H9 (cell line): ENCODE measurements at regions not wholly inside any gene's neighbourhood (a gene's known extent, or its start where the extent isn't known, plus 50 kb on each side); places are given as distances from the start of the nearest gene placed in this dataset.
A peak's percentile ranks its signal among the peaks of the same experiment; 100 is the strongest.

ENCODE experiments used
- DNase-seq: peaks from one replicate; pipeline ENCODE4 v3.0.0-alpha.2; 2017
- H2AFZ ChIP-seq: one replicate; pipeline ENCODE4 v1.6.1; 2013; ENCODE audit warnings: mild to moderate bottlenecking, low read length, control low read depth, moderate library complexity
- H2AK5ac ChIP-seq: 2 replicates; pipeline ENCODE4 v1.6.1; 2013; ENCODE audit warnings: low read length, control low read depth, mixed read lengths; ENCODE audit not compliant: insufficient read length
- H2BK120ac ChIP-seq: one replicate; pipeline ENCODE4 v1.6.1; 2013; ENCODE audit warnings: low read depth, mild to moderate bottlenecking, low read length, control low read depth, inconsistent platforms; ENCODE audit not compliant: poor library complexity, severe bottlenecking
- H2BK12ac ChIP-seq: 2 replicates; pipeline ENCODE4 v1.6.1; 2013; ENCODE audit warnings: low read length, control low read depth, mixed read lengths, low read depth; ENCODE audit not compliant: insufficient read length
- H2BK15ac ChIP-seq: 2 replicates; pipeline ENCODE4 v1.6.1; 2013; ENCODE audit warnings: low read depth, low read length, control low read depth
- H2BK20ac ChIP-seq: one replicate; pipeline ENCODE4 v1.6.1; 2013; ENCODE audit warnings: low read depth, mild to moderate bottlenecking, low read length, control low read depth, inconsistent platforms; ENCODE audit not compliant: poor library complexity, severe bottlenecking
- H2BK5ac ChIP-seq: 2 replicates; pipeline ENCODE4 v1.6.1; 2013; ENCODE audit warnings: low read length, control low read depth, mixed read lengths; ENCODE audit not compliant: insufficient read length
- H3K14ac ChIP-seq: 2 replicates; pipeline ENCODE4 v1.6.1; 2013; ENCODE audit warnings: low read length, control low read depth; ENCODE audit not compliant: insufficient read depth
- H3K18ac ChIP-seq: 2 replicates; pipeline ENCODE4 v1.6.1; 2013; ENCODE audit warnings: low read depth, mild to moderate bottlenecking, mixed read lengths, low read length, control low read depth; ENCODE audit not compliant: insufficient read length
- H3K23ac ChIP-seq: 2 replicates; pipeline ENCODE4 v1.6.1; 2013; ENCODE audit warnings: low read length, control low read depth, mixed read lengths, low read depth; ENCODE audit not compliant: insufficient read length
- H3K23me2 ChIP-seq: 2 replicates; pipeline ENCODE4 v1.6.1; 2013; ENCODE audit warnings: low read depth, mild to moderate bottlenecking, mixed read lengths, low read length, control low read depth; ENCODE audit not compliant: insufficient read length, poor library complexity, severe bottlenecking
- H3K27ac ChIP-seq: 2 replicates; pipeline ENCODE4 v1.5.1; 2013; ENCODE audit warnings: low read length, control low read depth, mixed read lengths, low read depth; ENCODE audit not compliant: insufficient read length
- H3K27me3 ChIP-seq: 2 replicates; pipeline ENCODE4 v1.6.1; 2013; ENCODE audit warnings: low read length, control low read depth, inconsistent platforms; ENCODE audit not compliant: insufficient read depth
- H3K4ac ChIP-seq: 2 replicates; pipeline ENCODE4 v1.6.1; 2013; ENCODE audit warnings: low read depth, mild to moderate bottlenecking, control low read depth, inconsistent platforms, low read length, moderate library complexity
- H3K4me1 ChIP-seq: 2 replicates; pipeline ENCODE4 v1.6.1; 2013; ENCODE audit warnings: low read length, control low read depth, inconsistent platforms; ENCODE audit not compliant: insufficient read depth
- H3K4me2 ChIP-seq: 2 replicates; pipeline ENCODE4 v1.6.1; 2013; ENCODE audit warnings: low read length, control low read depth, mixed read lengths; ENCODE audit not compliant: insufficient read length, insufficient read depth
- H3K56ac ChIP-seq: 2 replicates; pipeline ENCODE4 v1.6.1; 2013; ENCODE audit warnings: low read depth, mild to moderate bottlenecking, mixed read lengths, low read length, control low read depth; ENCODE audit not compliant: insufficient read length
- H3K79me1 ChIP-seq: 2 replicates; pipeline ENCODE4 v1.6.1; 2013; ENCODE audit warnings: low read depth, mild to moderate bottlenecking, moderate library complexity, low read length, control low read depth, inconsistent platforms; ENCODE audit not compliant: insufficient read depth, poor library complexity, severe bottlenecking
- H3K79me2 ChIP-seq: 2 replicates; pipeline ENCODE4 v1.6.1; 2013; ENCODE audit warnings: low read length, control low read depth, inconsistent platforms; ENCODE audit not compliant: insufficient read depth
- H3K9ac ChIP-seq: 2 replicates; pipeline ENCODE4 v1.6.1; 2013; ENCODE audit warnings: low read length, control low read depth, mixed read lengths; ENCODE audit not compliant: insufficient read length; ENCODE audit errors: extremely low read depth
- H3K9me3 ChIP-seq: one replicate; pipeline ENCODE4 v1.6.1; 2013; ENCODE audit warnings: low read depth, low read length, inconsistent platforms; ENCODE audit not compliant: control insufficient read depth
- H3T11ph ChIP-seq: one replicate; pipeline ENCODE4 v1.6.1; 2013; ENCODE audit warnings: mild to moderate bottlenecking, low read length, control low read depth, inconsistent platforms
- H4K20me1 ChIP-seq: one replicate; pipeline ENCODE4 v1.6.1; 2013; ENCODE audit not compliant: control insufficient read depth, insufficient read length, insufficient read depth
- H4K5ac ChIP-seq: 2 replicates; pipeline ENCODE4 v1.6.1; 2013; ENCODE audit warnings: low read depth, mild to moderate bottlenecking, mixed read lengths, low read length, control low read depth; ENCODE audit not compliant: insufficient read length
- H4K8ac ChIP-seq: replicated peaks from 2 replicates; pipeline ENCODE4 v1.6.1; 2013; ENCODE audit warnings: low read length, control low read depth, mixed read lengths, low read depth; ENCODE audit not compliant: insufficient read length
- H4K91ac ChIP-seq: 2 replicates; pipeline ENCODE4 v1.6.1; 2013; ENCODE audit warnings: low read depth, mild to moderate bottlenecking, moderate library complexity, mixed read lengths, low read length, control low read depth; ENCODE audit not compliant: insufficient read length
- H3K27ac Mint-ChIP-seq, 3 experiments: 2 replicates in 2 of 3; 3 replicates in 1 of 3; pipeline ENCODE4 v1.8.0; 2020 to 2021; ENCODE audit warnings: mixed read lengths in 3 of 3, mild to moderate bottlenecking in 1 of 3, moderate library complexity in 1 of 3
- H3K27me3 Mint-ChIP-seq: 2 replicates; pipeline ENCODE4 v1.8.0; 2021; ENCODE audit warnings: low read depth, mild to moderate bottlenecking, moderate library complexity, mixed read lengths
- H3K36me3 Mint-ChIP-seq, 3 experiments: 2 replicates in 2 of 3; 3 replicates in 1 of 3; pipeline ENCODE4 v1.8.0; 2020 to 2021; ENCODE audit warnings: low read depth in 3 of 3, mixed read lengths in 3 of 3; ENCODE audit not compliant: insufficient read depth in 1 of 3
- H3K4me1 Mint-ChIP-seq, 2 experiments: 2 replicates each; pipeline ENCODE4 v1.8.0; 2020; ENCODE audit warnings: mixed read lengths in 2 of 2
- H3K4me3 Mint-ChIP-seq, 2 experiments: 2 replicates in 1 of 2; 3 replicates in 1 of 2; pipeline ENCODE4 v1.8.0; 2020 to 2021; ENCODE audit warnings: mild to moderate bottlenecking in 2 of 2, mixed read lengths in 2 of 2, moderate library complexity in 1 of 2
- H3K9me3 Mint-ChIP-seq, 2 experiments: 2 replicates in 1 of 2; 3 replicates in 1 of 2; pipeline ENCODE4 v1.8.0; 2020; ENCODE audit warnings: mild to moderate bottlenecking in 2 of 2, mixed read lengths in 2 of 2, moderate library complexity in 1 of 2
- WGBS: extraction: QIAGEN DNeasy Blood & Tissue Kit; methylation state at CpG from one replicate; pipeline ENCODE4 v1.1.7; 2013; ENCODE audit warnings: missing lambda C conversion rate, low lambda C conversion rate, mixed read lengths; ENCODE audit not compliant: insufficient read length; ENCODE audit errors: extremely low coverage; 5-methylcytosine and 5-hydroxymethylcytosine counted together
- TF ChIP-seq, protein P1 (sequence below): fragments of 200-600 bp; sonication (generic); conservative IDR thresholded peaks from 3 replicates; pipeline ENCODE4 v1.8.0; 2021; ENCODE audit warnings: antibody characterized with exemption, mild to moderate bottlenecking

DNA sequence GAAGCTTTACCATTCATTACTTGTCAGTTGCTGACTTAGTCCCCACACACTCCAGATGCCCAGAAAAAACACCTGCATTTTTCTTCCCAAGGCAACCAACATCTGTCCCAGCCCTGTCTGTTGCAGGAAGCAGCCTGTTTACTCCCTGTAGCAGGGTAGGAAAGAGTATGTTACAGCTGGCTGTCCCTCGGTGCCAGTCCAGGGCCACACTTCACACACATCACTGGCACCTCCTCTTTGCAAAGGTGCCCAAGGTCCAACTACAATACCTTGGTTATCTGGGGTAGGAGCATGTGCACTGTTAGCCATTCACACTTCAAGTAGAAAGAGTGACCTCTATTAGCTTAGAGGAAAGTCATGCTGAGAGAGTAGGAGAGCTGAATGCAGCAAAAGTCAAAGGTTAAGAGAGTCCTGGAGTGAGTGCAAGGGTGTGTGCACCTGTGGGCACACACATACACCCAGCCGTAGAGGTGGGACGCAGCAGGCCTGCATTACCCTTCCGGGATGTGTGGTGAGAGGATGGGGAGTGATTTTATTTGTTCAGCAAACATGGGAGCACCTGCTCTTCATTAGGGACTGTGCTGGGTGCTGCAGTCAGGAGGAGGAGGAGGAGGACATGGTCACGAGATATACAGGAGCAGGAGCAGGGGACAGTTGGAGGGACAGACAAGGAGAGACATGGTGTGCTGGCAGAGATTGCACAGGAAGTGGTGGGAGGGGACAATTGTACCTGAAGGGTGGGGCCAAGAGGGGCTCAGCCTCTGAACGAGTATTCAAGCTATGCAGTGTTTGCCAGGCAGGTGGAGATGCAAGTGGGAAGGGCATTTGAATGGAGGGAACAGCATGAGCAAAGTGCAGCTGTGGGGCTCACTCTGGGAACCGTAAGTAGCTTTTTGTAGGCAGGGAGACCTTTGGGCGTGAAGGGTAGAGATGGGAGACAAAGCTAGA, 69.8 kb downstream of the TSN start:
- Histone ChIP-seq H3K79me1 (no peaks in the 10 kb centered on the region), H2AFZ (no peak overlapping the region), H3K9me3 (no peaks in the 10 kb centered on the region), H2BK20ac (no peak overlapping the region), H3K4ac (no peak overlapping the region), H3K4me2 (no peak overlapping the region), H3K56ac (no peak overlapping the region), H2BK12ac (no peak overlapping the region), H3T11ph (no peak overlapping the region), H3K79me2 (no peaks in the 10 kb centered on the region), H3K23ac (no peak overlapping the region), H2AK5ac (no peak overlapping the region), H3K27me3 (no peaks in the 10 kb centered on the region), H3K23me2 (no peaks in the 10 kb centered on the region), H2BK15ac (no peak overlapping the region), H4K8ac (no peak overlapping the region), H3K4me1 (peaks cover 2% of the 10 kb centered on the region; the same call in 1 of the 2 replicates), H3K9ac (no peak overlapping the region), H3K18ac (no peak overlapping the region), H2BK5ac (no peak overlapping the region), H4K5ac (no peak overlapping the region), H3K14ac (no peak overlapping the region), H4K91ac (no peak overlapping the region), H4K20me1 (no peaks in the 10 kb centered on the region), H2BK120ac (no peak overlapping the region), H3K27ac (no peak overlapping the region)
- peak; percentile 41 for DNase-seq
- Mint-ChIP-seq H3K4me3 (no peak overlapping the region), H3K4me1 (peaks cover 9 to 14% of the 10 kb centered on the region in 2 experiments), H3K9me3 (peaks cover 6 to 12% of the 10 kb centered on the region in 2 experiments; a peak in 4 of 5 replicates), H3K36me3 (peaks cover 2 to 7% (median 5%) of the 10 kb centered on the region in 3 experiments), H3K27ac (no peak overlapping the region; a peak in 1 of 7 replicates), H3K27me3 (no peaks in the 10 kb centered on the region; the same call in none of the 2 replicates)
- WGBS: no CpG with 5 or more reads among the region's 8 CpGs
- TF ChIP-seq, protein P1, sequence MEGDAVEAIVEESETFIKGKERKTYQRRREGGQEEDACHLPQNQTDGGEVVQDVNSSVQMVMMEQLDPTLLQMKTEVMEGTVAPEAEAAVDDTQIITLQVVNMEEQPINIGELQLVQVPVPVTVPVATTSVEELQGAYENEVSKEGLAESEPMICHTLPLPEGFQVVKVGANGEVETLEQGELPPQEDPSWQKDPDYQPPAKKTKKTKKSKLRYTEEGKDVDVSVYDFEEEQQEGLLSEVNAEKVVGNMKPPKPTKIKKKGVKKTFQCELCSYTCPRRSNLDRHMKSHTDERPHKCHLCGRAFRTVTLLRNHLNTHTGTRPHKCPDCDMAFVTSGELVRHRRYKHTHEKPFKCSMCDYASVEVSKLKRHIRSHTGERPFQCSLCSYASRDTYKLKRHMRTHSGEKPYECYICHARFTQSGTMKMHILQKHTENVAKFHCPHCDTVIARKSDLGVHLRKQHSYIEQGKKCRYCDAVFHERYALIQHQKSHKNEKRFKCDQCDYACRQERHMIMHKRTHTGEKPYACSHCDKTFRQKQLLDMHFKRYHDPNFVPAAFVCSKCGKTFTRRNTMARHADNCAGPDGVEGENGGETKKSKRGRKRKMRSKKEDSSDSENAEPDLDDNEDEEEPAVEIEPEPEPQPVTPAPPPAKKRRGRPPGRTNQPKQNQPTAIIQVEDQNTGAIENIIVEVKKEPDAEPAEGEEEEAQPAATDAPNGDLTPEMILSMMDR: no peak
